NCI-H510A (cell line): ENCODE measurements at regions not wholly inside any gene's neighbourhood (a gene's known extent, or its start where the extent isn't known, plus 50 kb on each side); places are given as distances from the start of the nearest gene placed in this dataset.
"Not testable (repeated sequence)": the region's sequence is repeated elsewhere in the genome, so short reads cannot be mapped to it uniquely, and the experiment has no call there.

ENCODE experiments used
- DNase-seq: peaks from one replicate; lab custom pipeline; 2025; lab: John Stamatoyannopoulos, UW

GRCh38 chr22:49015459-49015858 lies 812.2 kb downstream of the BRD1 start:
- no peak for DNase-seq

- no peak for DNase-seq
Observed at GRCh38 chr22:49014227-49015201, 813.2 kb downstream of the BRD1 start.

GRCh38 chr22:49013707-49014106 lies 814.0 kb downstream of the BRD1 start:
- no peak for DNase-seq

- no peak for DNase-seq
Observed at GRCh38 chr22:49012712-49013395, 814.8 kb downstream of the BRD1 start.

GRCh38 chr22:49011769-49012648 lies 815.7 kb downstream of the BRD1 start:
- DNase-seq = no peak

GRCh38 chr22:49011379-49011768 lies 816.3 kb downstream of the BRD1 start:
- no peak for DNase-seq

GRCh38 chr22:49010901-49011300 lies 816.8 kb downstream of the BRD1 start:
- DNase-seq = no peak

- no peak for DNase-seq
Observed at GRCh38 chr22:49010070-49010863, 817.4 kb downstream of the BRD1 start.

- no peak for DNase-seq
Observed at GRCh38 chr22:49009359-49010063, 818.2 kb downstream of the BRD1 start.

- DNase-seq = no peak
Observed at GRCh38 chr22:49008682-49009235, 818.9 kb downstream of the BRD1 start.

- no peak for DNase-seq
Observed at GRCh38 chr22:49007013-49007653, 820.5 kb downstream of the BRD1 start.

GRCh38 chr22:49006207-49007012 lies 821.3 kb downstream of the BRD1 start:
- no peak for DNase-seq

- DNase-seq = no peak
Observed at GRCh38 chr22:49005557-49005956, 822.1 kb downstream of the BRD1 start.

GRCh38 chr22:49004484-49005399 lies 822.9 kb downstream of the BRD1 start:
- DNase-seq = no peak

GRCh38 chr22:48997605-48998004 lies 830.1 kb downstream of the BRD1 start:
- DNase-seq = not testable (repeated sequence)

GRCh38 chr22:48993655-48994054 lies 834.0 kb downstream of the BRD1 start:
- DNase-seq = no peak

GRCh38 chr22:48984639-48985038 lies 843.0 kb downstream of the BRD1 start:
- no peak for DNase-seq
